CD14-positive monocyte (primary cell): ENCODE measurements at regions not wholly inside any gene's neighbourhood (a gene's known extent, or its start where the extent isn't known, plus 50 kb on each side); places are given as distances from the start of the nearest gene placed in this dataset.

Experiments used
- DNase-seq, 3 donors: peaks; one replicate each; pipeline ENCODE4 v3.0.0-alpha.2; 2011 to 2022
- H2AFZ ChIP-seq: 2 replicates; pipeline ENCODE4 v1.6.0; 2012; ENCODE audit warnings: mild to moderate bottlenecking, low read depth, low read length, inconsistent platforms; ENCODE audit not compliant: insufficient read depth, poor library complexity, severe bottlenecking
- H3K27ac ChIP-seq, 2 donors: 1 replicate in 1 of 2; 2 replicates in 1 of 2; pipeline ENCODE4 v1.5.1; 2012 to 2013; ENCODE audit warnings: low read length in 2 of 2, control low read depth in 1 of 2, inconsistent platforms in 1 of 2, low read depth in 1 of 2, mild to moderate bottlenecking in 1 of 2
- H3K27me3 ChIP-seq, 2 donors: one replicate each; pipeline versions ENCODE4 v1.6.0 to v1.6.1; 2011 to 2013; ENCODE audit warnings: low read length in 2 of 2; ENCODE audit not compliant: control insufficient read depth in 2 of 2, insufficient read depth in 2 of 2
- H3K36me3 ChIP-seq, 2 donors: replicated peaks in 1 of 2; 1 replicate in 1 of 2; 2 replicates in 1 of 2; pipeline versions ENCODE4 v1.5.1 to v1.6.1; 2012 to 2013; ENCODE audit warnings: low read length in 2 of 2, control low read depth in 1 of 2, inconsistent platforms in 1 of 2, mild to moderate bottlenecking in 1 of 2; ENCODE audit not compliant: insufficient read depth in 2 of 2, control insufficient read depth in 1 of 2
- H3K4me1 ChIP-seq, 2 donors: 1 replicate in 1 of 2; 2 replicates in 1 of 2; pipeline versions ENCODE4 v1.5.1 to v1.6.1; 2012 to 2013; ENCODE audit warnings: low read length in 2 of 2, control low read depth in 1 of 2, inconsistent platforms in 1 of 2, mild to moderate bottlenecking in 1 of 2, moderate library complexity in 1 of 2; ENCODE audit not compliant: insufficient read depth in 2 of 2, control insufficient read depth in 1 of 2
- H3K4me2 ChIP-seq: replicated peaks from 2 replicates; pipeline ENCODE3; 2012; ENCODE audit warnings: low read length, moderate library complexity, mild to moderate bottlenecking; ENCODE audit not compliant: poor library complexity, severe bottlenecking; ENCODE audit errors: extremely low read depth
- H3K4me3 ChIP-seq, 3 experiments: fragments of 200-600 bp in 1 of 3; sonication (generic) in 1 of 3; replicated peaks in 1 of 3; 1 replicate in 2 of 3; 2 replicates in 1 of 3; pipeline ENCODE4 v1.5.1; 2011 to 2013; ENCODE audit warnings: low read length in 3 of 3, mild to moderate bottlenecking in 3 of 3, control low read depth in 2 of 3, low read depth in 2 of 3, inconsistent platforms in 1 of 3, moderate library complexity in 1 of 3
- H3K79me2 ChIP-seq: 2 replicates; pipeline ENCODE4 v1.6.0; 2012; ENCODE audit warnings: mild to moderate bottlenecking, control low read depth, inconsistent platforms, low read length, moderate library complexity; ENCODE audit not compliant: insufficient read depth
- H3K9ac ChIP-seq: 2 replicates; pipeline ENCODE4 v1.6.0; 2017; ENCODE audit warnings: low read length, mild to moderate bottlenecking; ENCODE audit not compliant: insufficient read depth, poor library complexity, severe bottlenecking
- H3K9me3 ChIP-seq, 2 donors: replicated peaks in 1 of 2; 1 replicate in 1 of 2; 2 replicates in 1 of 2; pipeline versions ENCODE4 v1.5.1 to v1.6.1; 2012 to 2013; ENCODE audit warnings: low read length in 2 of 2, control low read depth in 1 of 2; ENCODE audit not compliant: control insufficient read depth in 1 of 2, insufficient read depth in 1 of 2
- H4K20me1 ChIP-seq: 2 replicates; pipeline ENCODE4 v1.6.0; 2012; ENCODE audit warnings: mild to moderate bottlenecking, low read length, control low read depth, moderate library complexity; ENCODE audit not compliant: insufficient read depth
- H3K27ac Mint-ChIP-seq, 7 donors: one replicate each; pipeline ENCODE4 v1.8.0; 2020; ENCODE audit warnings: mild to moderate bottlenecking in 7 of 7, mixed read lengths in 7 of 7, moderate library complexity in 6 of 7, inconsistent platforms in 2 of 7
- H3K27me3 Mint-ChIP-seq, 3 donors: one replicate each; pipeline ENCODE4 v1.8.0; 2021 to 2022; ENCODE audit warnings: low read depth in 3 of 3, mild to moderate bottlenecking in 3 of 3, mixed read lengths in 3 of 3, moderate library complexity in 3 of 3, inconsistent platforms in 1 of 3
- H3K36me3 Mint-ChIP-seq, 2 donors: one replicate each; pipeline ENCODE4 v1.8.0; 2020; ENCODE audit warnings: mixed read lengths in 2 of 2, inconsistent platforms in 1 of 2, mild to moderate bottlenecking in 1 of 2
- H3K4me1 Mint-ChIP-seq: one replicate; pipeline ENCODE4 v1.8.0; 2020; ENCODE audit warnings: mild to moderate bottlenecking, mixed read lengths
- H3K4me3 Mint-ChIP-seq, 2 donors: one replicate each; pipeline ENCODE4 v1.8.0; 2020; ENCODE audit warnings: mild to moderate bottlenecking in 2 of 2, mixed read lengths in 2 of 2, moderate library complexity in 1 of 2
- H3K9me3 Mint-ChIP-seq, 7 donors: one replicate each; pipeline ENCODE4 v1.8.0; 2020 to 2022; ENCODE audit warnings: mixed read lengths in 7 of 7, mild to moderate bottlenecking in 6 of 7, moderate library complexity in 6 of 7, inconsistent platforms in 2 of 7
- CTCF ChIP-seq: fragments of 200-600 bp; IDR thresholded peaks from one replicate; pipeline ENCODE4 v1.8.0; 2022; ENCODE audit warnings: antibody characterized with exemption, mild to moderate bottlenecking
- WGBS: methylation state at CpG from one replicate; pipeline ENCODE4 v1.1.5; 2013; ENCODE audit warnings: missing lambda C conversion rate; ENCODE audit not compliant: insufficient coverage; 5-methylcytosine and 5-hydroxymethylcytosine counted together
- intact Hi-C, 2 donors: fragments of 100-400 bp; cut with micrococcal nuclease; formaldehyde crosslinking; loops; one replicate each; pipeline versions ENCODE4 v1.15.0 to v1.15.1; 2023

- H3K4me3 ChIP-seq = no peak overlapping the region
- no peak overlapping the region for H3K4me3 Mint-ChIP-seq
- DNase-seq = no peak
- H3K9me3 ChIP-seq = no peaks in the 10 kb centered on the region
- no CpG with 5 or more reads among the region's 2 CpGs for WGBS
- H3K9me3 Mint-ChIP-seq = peaks cover 0 to 2% (median 0%) of the 10 kb centered on the region in 7 donors
- no peaks in the 10 kb centered on the region for H3K36me3 Mint-ChIP-seq
- no peak overlapping the region for H3K27ac ChIP-seq
- H3K36me3 ChIP-seq = no peaks in the 10 kb centered on the region
- no peak overlapping the region for H3K9ac ChIP-seq
- H3K27me3 Mint-ChIP-seq = peaks cover 0 to 4% (median 0%) of the 10 kb centered on the region in 3 donors
- TF ChIP-seq CTCF = no peak
- H3K27me3 ChIP-seq = no peaks in the 10 kb centered on the region
- H4K20me1 ChIP-seq = no peaks in the 10 kb centered on the region
- H3K4me1 ChIP-seq = no peaks in the 10 kb centered on the region
- no peaks in the 10 kb centered on the region for H3K79me2 ChIP-seq
- H2AFZ ChIP-seq = no peak overlapping the region
- intact Hi-C loops = no loop called here
- H3K27ac Mint-ChIP-seq = no peak overlapping the region
- no peaks in the 10 kb centered on the region for H3K4me1 Mint-ChIP-seq
- no peak overlapping the region for H3K4me2 ChIP-seq
Observed at GRCh38 chr4:126633306-126633705, 999.5 kb upstream of the INTU start.

GRCh38 chr4:126637706-126638105, 995.1 kb upstream of the INTU start:
- no peak for TF ChIP-seq CTCF

More at GRCh38 chr4:126637706-126638105, 995.1 kb upstream of the INTU start:
- WGBS = 100% methylated on average over 1 of the region's 3 CpGs
- no peak overlapping the region for H3K4me3 Mint-ChIP-seq
- no peak overlapping the region for H3K4me3 ChIP-seq
- H3K4me1 ChIP-seq = no peaks in the 10 kb centered on the region
- H3K9me3 ChIP-seq = peaks cover 13 to 14% of the 10 kb centered on the region in 2 donors
- peaks cover 0 to 2% (median 2%) of the 10 kb centered on the region in 3 donors for H3K27me3 Mint-ChIP-seq
- no peak overlapping the region for H3K9ac ChIP-seq
- no peaks in the 10 kb centered on the region for H3K4me1 Mint-ChIP-seq
- H3K4me2 ChIP-seq = no peak overlapping the region
- no peak overlapping the region for H2AFZ ChIP-seq
- H3K36me3 Mint-ChIP-seq = no peaks in the 10 kb centered on the region
- H3K27me3 ChIP-seq = no peaks in the 10 kb centered on the region
- no peaks in the 10 kb centered on the region for H3K36me3 ChIP-seq
- H3K27ac ChIP-seq = no peak overlapping the region
- no peaks in the 10 kb centered on the region for H4K20me1 ChIP-seq
- H3K79me2 ChIP-seq = no peaks in the 10 kb centered on the region
- intact Hi-C loops = no loop called here
- H3K27ac Mint-ChIP-seq = no peak overlapping the region
- DNase-seq = no peak
- H3K9me3 Mint-ChIP-seq = peaks cover 0 to 10% (median 6%) of the 10 kb centered on the region in 7 donors
